T1000 (cell line): ENCODE measurements at regions not wholly inside any gene's neighbourhood (a gene's known extent, or its start where the extent isn't known, plus 50 kb on each side); places are given as distances from the start of the nearest gene placed in this dataset.
A peak's percentile ranks its signal among the peaks of the same experiment; 100 is the strongest.

Experiments
- DNase-seq: peaks from one replicate; lab custom pipeline; 2025; ENCODE audit warnings: mixed read lengths; lab: John Stamatoyannopoulos, UW

DNA sequence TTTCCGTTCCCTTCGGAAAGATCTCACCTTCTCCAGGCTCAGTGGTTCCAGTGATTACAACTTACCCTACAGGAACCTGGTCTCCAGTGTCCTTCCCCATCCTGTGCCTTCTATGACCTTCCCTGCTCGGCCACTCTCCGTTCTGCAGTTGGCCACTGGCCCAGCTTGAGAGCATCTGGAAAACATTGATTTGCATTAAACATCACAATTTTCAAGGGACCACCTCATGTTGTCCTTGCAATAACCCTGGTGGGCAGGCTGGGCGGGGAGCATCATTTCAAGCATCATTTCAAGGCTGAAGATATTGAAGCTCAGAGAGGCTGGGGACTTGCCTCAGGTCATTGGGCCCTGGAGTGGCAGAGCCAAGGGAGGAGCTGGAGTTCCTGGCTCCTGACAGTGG, 177.4 kb downstream of the SEC61B start:
- DNase-seq: no peak

- DNase-seq: no peak
Observed at GRCh38 chr9:99400184-99400731, 178.2 kb downstream of the SEC61B start.

GRCh38 chr9:99401680-99402504, 179.8 kb downstream of the SEC61B start:
- no peak for DNase-seq

GRCh38 chr9:99403371-99403770, 181.3 kb downstream of the SEC61B start:
- DNase-seq: no peak

DNA sequence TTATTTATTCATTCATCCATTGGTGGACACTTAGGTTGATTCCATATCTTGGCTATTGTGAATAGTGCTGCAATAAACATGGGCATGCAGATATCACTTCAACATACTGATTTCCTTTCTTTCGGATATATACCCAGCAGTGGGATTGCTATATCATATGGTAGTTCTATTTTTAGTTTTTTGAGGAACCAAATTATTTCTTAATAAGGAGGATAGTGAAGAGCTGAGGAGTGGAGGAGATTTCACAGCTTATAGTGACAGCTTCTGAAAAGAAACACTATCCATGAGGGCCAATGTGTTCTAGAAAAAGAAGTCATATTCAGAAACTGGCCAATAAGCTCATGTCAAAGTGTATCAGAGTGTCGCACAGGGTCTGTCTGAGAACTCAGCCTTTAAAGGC, 183.3 kb downstream of the SEC61B start:
- no peak for DNase-seq

DNA sequence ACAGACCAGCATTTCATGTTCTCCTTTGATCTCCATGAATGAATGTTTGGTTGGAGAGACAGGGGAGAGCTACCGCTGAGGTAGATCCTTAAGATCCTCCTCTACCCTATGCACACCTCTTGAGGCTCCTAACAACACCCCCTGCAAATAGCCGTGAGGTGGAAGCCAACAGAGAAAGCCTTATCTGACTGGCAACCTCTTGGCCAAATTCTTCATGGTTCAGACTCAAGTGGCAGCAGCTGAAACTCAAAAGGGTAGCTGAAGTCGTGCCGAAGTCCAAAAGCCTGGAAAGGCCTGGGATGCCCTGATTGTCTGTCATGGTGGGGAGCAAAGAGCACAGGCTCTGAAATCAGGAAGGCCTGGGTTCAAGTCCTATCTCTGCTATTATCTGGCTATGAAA, 184.9 kb downstream of the SEC61B start:
- no peak for DNase-seq

GRCh38 chr9:99411068-99411467, 189.0 kb downstream of the SEC61B start:
- no peak for DNase-seq

DNA sequence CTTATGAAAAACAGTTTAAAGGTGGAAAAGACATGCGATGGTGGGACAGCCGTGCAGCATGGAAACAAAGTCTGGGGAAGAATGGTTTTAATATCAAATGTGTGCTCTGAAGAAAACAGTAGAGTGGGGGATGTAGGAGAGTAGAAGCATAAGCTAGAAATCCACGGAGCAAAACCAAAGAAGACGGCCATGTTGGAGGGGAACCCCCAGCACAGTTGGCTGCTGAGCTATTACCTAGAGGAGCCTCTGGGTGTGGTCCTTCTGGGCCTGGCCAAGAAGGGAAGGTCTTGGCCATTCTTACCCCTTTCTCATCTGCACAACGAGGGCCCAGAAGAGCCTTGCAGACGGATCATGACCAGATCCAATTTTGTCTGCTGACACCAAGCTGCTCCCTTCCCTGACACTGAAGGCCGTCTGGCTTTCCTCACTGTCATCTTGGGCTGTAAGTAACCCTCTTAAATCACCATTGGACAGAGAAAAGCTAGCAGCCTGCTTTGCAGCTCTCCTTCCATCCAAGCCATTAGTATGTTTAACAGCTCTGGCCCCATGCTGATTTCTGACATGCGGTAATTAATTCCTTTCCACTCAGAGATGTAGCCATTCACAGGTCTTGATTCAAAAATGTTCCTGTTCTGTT, 189.5 kb downstream of the SEC61B start:
- DNase-seq: no peak

GRCh38 chr9:99412606-99413005, 190.5 kb downstream of the SEC61B start:
- DNase-seq: no peak

- DNase-seq: no peak
Observed at GRCh38 chr9:99414321-99414720, 192.2 kb downstream of the SEC61B start.

- no peak for DNase-seq
Observed at GRCh38 chr9:99415606-99416005, 193.5 kb downstream of the SEC61B start.

- DNase-seq: no peak
Observed at GRCh38 chr9:99416007-99416406, 193.9 kb downstream of the SEC61B start.

DNA sequence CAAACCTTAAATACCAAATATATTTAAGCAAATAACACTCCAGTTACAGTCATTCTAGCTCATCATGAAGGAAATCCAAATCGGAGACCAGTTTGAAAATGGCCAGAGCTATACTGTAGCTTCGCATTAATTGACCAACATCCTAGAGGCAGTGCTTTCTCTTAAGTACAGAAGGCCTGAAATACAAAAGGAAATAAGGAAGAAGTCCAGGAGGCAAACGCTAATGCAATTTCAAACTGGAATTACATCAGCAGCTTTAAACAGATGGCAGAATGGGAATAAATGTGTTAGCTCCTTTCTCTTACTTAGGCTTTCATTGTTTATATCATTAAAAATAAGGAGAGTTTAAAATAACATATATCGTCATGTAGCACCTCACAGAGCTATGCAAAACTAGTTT, 197.0 kb downstream of the SEC61B start:
- no peak for DNase-seq

- DNase-seq: no peak
Observed at GRCh38 chr9:99421369-99421768, 199.3 kb downstream of the SEC61B start.

DNA sequence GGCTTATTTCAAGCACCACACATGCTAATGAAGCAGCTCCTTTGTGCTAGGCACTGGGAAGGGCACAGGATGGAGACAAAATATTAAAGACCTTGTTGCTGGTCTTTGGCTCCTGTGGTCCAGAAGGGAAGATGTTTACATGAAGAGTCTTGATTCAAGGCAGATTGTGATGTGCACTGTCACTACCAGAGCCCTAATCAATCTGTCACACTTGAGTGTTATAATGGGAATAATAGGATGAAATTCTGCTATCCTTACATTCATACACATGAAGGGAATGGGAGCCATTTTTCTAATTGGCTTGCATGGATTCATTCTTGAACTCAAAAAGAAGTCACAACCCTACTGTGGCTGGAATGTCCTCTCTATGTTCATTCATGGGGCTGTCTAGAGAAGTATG, 203.0 kb downstream of the SEC61B start:
- no peak for DNase-seq

GRCh38 chr9:99425923-99426842, 204.1 kb downstream of the SEC61B start:
- no peak for DNase-seq

GRCh38 chr9:99427260-99427659, 205.2 kb downstream of the SEC61B start:
- no peak for DNase-seq

- DNase-seq: peak; percentile 27
Observed at GRCh38 chr9:99430301-99430700, 208.2 kb downstream of the SEC61B start.

GRCh38 chr9:99431103-99431502, 209.0 kb downstream of the SEC61B start:
- DNase-seq: no peak

GRCh38 chr9:99432075-99432474, 210.0 kb downstream of the SEC61B start:
- no peak for DNase-seq

- DNase-seq: no peak
Observed at GRCh38 chr9:99433095-99433494, 211.0 kb downstream of the SEC61B start.

GRCh38 chr9:99433555-99433954, 211.5 kb downstream of the SEC61B start:
- peak; percentile 49 for DNase-seq
